C4-2B (cell line): ENCODE measurements at regions not wholly inside any gene's neighbourhood (a gene's known extent, or its start where the extent isn't known, plus 50 kb on each side); places are given as distances from the start of the nearest gene placed in this dataset.

Experiments used
- ZFX ChIP-seq: fragments of 450-650 bp; IDR thresholded peaks from 2 replicates; pipeline ENCODE4 v1.6.1; 2017
- TF ChIP-seq, protein P1 (sequence below): fragments of 450-650 bp; conservative IDR thresholded peaks from 2 replicates; pipeline ENCODE4 v1.5.1; 2017; ENCODE audit warnings: mild to moderate bottlenecking

DNA sequence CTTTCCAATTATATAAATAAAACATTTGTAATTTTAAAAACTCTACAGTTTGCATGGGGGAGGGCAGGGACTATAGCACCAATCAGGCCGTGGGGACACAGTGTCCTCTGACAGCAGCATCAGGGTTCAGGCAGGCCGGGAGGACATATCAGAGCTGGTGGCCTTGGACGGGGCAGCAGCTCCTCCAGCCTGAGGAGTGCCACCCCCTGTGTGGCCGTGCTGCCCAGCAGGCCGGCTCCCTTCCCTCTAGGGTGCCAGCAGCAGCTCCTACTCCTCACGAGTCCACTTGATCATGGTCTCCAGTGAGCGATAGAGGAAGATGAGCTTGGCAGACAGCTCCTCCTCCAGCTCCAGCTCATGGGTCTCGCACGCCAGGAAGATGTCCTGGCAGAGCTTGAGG, 144.0 kb upstream of the PHACTR3 start:
- TF ChIP-seq, protein P1, sequence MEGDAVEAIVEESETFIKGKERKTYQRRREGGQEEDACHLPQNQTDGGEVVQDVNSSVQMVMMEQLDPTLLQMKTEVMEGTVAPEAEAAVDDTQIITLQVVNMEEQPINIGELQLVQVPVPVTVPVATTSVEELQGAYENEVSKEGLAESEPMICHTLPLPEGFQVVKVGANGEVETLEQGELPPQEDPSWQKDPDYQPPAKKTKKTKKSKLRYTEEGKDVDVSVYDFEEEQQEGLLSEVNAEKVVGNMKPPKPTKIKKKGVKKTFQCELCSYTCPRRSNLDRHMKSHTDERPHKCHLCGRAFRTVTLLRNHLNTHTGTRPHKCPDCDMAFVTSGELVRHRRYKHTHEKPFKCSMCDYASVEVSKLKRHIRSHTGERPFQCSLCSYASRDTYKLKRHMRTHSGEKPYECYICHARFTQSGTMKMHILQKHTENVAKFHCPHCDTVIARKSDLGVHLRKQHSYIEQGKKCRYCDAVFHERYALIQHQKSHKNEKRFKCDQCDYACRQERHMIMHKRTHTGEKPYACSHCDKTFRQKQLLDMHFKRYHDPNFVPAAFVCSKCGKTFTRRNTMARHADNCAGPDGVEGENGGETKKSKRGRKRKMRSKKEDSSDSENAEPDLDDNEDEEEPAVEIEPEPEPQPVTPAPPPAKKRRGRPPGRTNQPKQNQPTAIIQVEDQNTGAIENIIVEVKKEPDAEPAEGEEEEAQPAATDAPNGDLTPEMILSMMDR, result no peak
- no peak for TF ChIP-seq ZFX
